Astrocyte (in vitro differentiated cells and primary cell): ENCODE measurements at regions not wholly inside any gene's neighbourhood (a gene's known extent, or its start where the extent isn't known, plus 50 kb on each side); places are given as distances from the start of the nearest gene placed in this dataset.

ENCODE experiments used
- EZH2 ChIP-seq: IDR thresholded peaks from 2 replicates; pipeline ENCODE4 v1.6.1; 2012; ENCODE audit warnings: mild to moderate bottlenecking, low read length, inconsistent platforms; ENCODE audit not compliant: insufficient read depth
- TF ChIP-seq, protein P1 (sequence below): IDR thresholded peaks from 2 replicates; pipeline ENCODE4 v1.5.1; 2011; ENCODE audit warnings: low read depth, mild to moderate bottlenecking, inconsistent platforms, low read length, moderate library complexity; ENCODE audit not compliant: insufficient read depth

- TF ChIP-seq, protein P1, sequence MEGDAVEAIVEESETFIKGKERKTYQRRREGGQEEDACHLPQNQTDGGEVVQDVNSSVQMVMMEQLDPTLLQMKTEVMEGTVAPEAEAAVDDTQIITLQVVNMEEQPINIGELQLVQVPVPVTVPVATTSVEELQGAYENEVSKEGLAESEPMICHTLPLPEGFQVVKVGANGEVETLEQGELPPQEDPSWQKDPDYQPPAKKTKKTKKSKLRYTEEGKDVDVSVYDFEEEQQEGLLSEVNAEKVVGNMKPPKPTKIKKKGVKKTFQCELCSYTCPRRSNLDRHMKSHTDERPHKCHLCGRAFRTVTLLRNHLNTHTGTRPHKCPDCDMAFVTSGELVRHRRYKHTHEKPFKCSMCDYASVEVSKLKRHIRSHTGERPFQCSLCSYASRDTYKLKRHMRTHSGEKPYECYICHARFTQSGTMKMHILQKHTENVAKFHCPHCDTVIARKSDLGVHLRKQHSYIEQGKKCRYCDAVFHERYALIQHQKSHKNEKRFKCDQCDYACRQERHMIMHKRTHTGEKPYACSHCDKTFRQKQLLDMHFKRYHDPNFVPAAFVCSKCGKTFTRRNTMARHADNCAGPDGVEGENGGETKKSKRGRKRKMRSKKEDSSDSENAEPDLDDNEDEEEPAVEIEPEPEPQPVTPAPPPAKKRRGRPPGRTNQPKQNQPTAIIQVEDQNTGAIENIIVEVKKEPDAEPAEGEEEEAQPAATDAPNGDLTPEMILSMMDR: no peak
- no peak for TF ChIP-seq EZH2
Observed at GRCh38 chr3:128546646-128547045, 53.6 kb upstream of the GATA2 start.
